ENCODE measurements at regions not wholly inside any gene's neighbourhood (a gene's known extent, or its start where the extent isn't known, plus 50 kb on each side); places are given as distances from the start of the nearest gene placed in this dataset.

GRCh38 chr4:72896515-72896914, 173.0 kb downstream of the COX18 start:
- Histone ChIP-seq H3K27me3 (no peaks in the 10 kb centered on the region), H3K9me3 (no peaks in the 10 kb centered on the region), H3K4me3 (no peak overlapping the region), H3K27ac (peak overlapping the region; percentile 64 to 80), H3K4me1 (peaks cover 4 to 19% of the 10 kb centered on the region in 2 donors), H3K36me3 (no peaks in the 10 kb centered on the region)
- DNase-seq (ENCODE audit: low spot score in 2 of 2), result peak in 1 of 2 donors; percentile 73
- no peak for TF ChIP-seq CTCF (IDR thresholded peaks at IDR 0.05)
- intact Hi-C loops (cut with DNase I), result loop anchor here (1.0 to 10.0 kb wide), 4 partner anchors 76 to 1218 kb away; no protein-coding TSS in a partner anchor

DNA sequence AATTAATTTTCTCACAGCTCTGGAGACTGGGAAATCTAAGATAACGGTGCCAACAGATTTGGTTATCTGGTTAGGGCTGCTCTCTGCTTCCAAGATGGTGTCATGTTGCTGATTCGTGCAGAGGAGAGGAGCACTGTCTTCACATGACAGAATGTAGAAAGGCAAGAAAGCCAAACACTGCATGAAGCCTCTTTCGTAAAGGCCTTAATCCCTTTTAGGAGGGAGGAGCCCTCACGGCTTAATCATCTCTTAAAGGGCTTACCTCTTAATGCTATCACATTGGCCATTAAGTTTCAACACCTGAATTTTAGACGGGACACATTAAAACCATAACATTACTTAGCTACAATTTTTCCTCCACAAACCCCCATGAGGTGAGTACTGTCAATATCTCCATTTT, 174.1 kb downstream of the COX18 start:
- no peak for DNase-seq (ENCODE audit: low spot score in 2 of 2)
- Histone ChIP-seq H3K36me3 (no peaks in the 10 kb centered on the region), H3K4me1 (peaks cover 4 to 19% of the 10 kb centered on the region in 2 donors), H3K27ac (peak overlapping the region; percentile 64 to 80), H3K9me3 (no peaks in the 10 kb centered on the region), H3K4me3 (no peak overlapping the region), H3K27me3 (no peaks in the 10 kb centered on the region)
- no peak for TF ChIP-seq CTCF (IDR thresholded peaks at IDR 0.05)
- intact Hi-C loops (cut with DNase I), result loop anchor here (5.0 to 10.0 kb wide), 3 partner anchors 77 to 1219 kb away; no protein-coding TSS in a partner anchor

GRCh38 chr4:72893354-72894066, 176.0 kb downstream of the COX18 start:
- Histone ChIP-seq H3K4me3 (no peak overlapping the region), H3K27ac (peak overlapping the region; percentile 64 to 68), H3K36me3 (no peaks in the 10 kb centered on the region), H3K9me3 (no peaks in the 10 kb centered on the region), H3K4me1 (peaks cover 4 to 19% of the 10 kb centered on the region in 2 donors), H3K27me3 (no peaks in the 10 kb centered on the region)
- no peak for TF ChIP-seq CTCF (IDR thresholded peaks at IDR 0.05)
- DNase-seq (ENCODE audit: low spot score in 2 of 2), result no peak
- intact Hi-C loops (cut with DNase I), result loop anchor here (10.0 kb wide), 1 partner anchor 1221 kb away; no protein-coding TSS in a partner anchor

- peaks cover 0 to 3% of the 10 kb centered on the region in 2 donors for H3K4me1 ChIP-seq
- intact Hi-C loops (cut with DNase I), result no loop called here
- DNase-seq (ENCODE audit: low spot score in 2 of 2), result no peak
- H3K27me3 ChIP-seq, result no peaks in the 10 kb centered on the region
- no peak for TF ChIP-seq CTCF (IDR thresholded peaks at IDR 0.05)
- no peaks in the 10 kb centered on the region for H3K9me3 ChIP-seq
- H3K4me3 ChIP-seq, result no peak overlapping the region
- no peaks in the 10 kb centered on the region for H3K36me3 ChIP-seq
- H3K27ac ChIP-seq, result no peak overlapping the region
These were observed 181.2 kb downstream of the COX18 start for GRCh38 chr4:72888331-72888730.

DNA sequence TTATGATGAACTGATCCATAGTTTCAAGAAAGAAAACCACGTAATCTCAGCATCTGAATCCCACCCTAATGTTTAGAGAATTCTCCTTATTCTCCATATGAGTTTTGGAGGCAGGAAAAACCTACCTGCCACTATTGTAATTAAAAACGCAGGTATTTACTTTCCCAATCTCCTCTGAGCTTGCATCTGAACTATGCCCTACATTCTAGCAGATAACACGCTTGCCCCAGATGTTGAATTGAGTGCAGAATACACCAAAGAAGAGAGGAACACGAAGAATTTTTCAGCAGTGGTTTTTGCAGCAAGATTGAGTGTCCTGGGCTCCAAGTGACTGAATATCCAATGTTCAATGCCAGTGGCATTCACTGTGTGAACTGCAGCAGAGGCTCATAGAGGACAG, 182.4 kb downstream of the COX18 start:
- TF ChIP-seq CTCF (IDR thresholded peaks at IDR 0.05), result no peak
- intact Hi-C loops (cut with DNase I), result no loop called here

More for the DNA sequence above, 182.4 kb downstream of the COX18 start:
- no peaks in the 10 kb centered on the region for H3K4me1 ChIP-seq
- no peaks in the 10 kb centered on the region for H3K36me3 ChIP-seq
- H3K4me3 ChIP-seq, result no peak overlapping the region
- H3K27ac ChIP-seq, result no peak overlapping the region
- no peaks in the 10 kb centered on the region for H3K27me3 ChIP-seq
- DNase-seq (ENCODE audit: low spot score in 2 of 2), result no peak
- H3K9me3 ChIP-seq, result no peaks in the 10 kb centered on the region

Measured in ascending aorta (tissue), 2 donors.